ENCODE measurements at regions not wholly inside any gene's neighbourhood (a gene's known extent, or its start where the extent isn't known, plus 50 kb on each side); places are given as distances from the start of the nearest gene placed in this dataset.
"Not testable (repeated sequence)": the region's sequence is repeated elsewhere in the genome, so short reads cannot be mapped to it uniquely, and the experiment has no call there.

DNA sequence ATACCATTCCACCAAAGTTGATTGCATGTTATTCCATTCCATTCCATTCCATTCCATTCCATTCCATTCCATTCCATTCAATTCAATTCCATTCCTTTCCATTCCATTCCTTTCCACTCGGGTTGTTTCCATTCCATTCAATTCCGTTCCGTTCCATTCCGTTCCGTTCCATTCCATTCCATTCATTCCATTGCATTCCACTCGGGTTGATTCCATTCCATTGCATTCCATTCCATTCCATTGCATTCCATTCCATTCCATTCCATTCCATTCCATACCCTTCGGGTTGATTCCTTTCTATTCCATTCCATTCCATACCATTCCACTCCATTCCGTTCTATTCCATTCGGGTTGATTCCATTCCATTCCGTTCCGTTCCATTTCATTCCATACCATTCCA is 166.9 kb downstream of the CWH43 start:
- not testable (repeated sequence) for H4K8ac ChIP-seq (ENCODE audit: low read depth, low read length)
- WGBS (ENCODE audit: extremely low coverage, insufficient coverage, insufficient read length) = 100% methylated on average over 3 of the region's 11 CpGs

DNA sequence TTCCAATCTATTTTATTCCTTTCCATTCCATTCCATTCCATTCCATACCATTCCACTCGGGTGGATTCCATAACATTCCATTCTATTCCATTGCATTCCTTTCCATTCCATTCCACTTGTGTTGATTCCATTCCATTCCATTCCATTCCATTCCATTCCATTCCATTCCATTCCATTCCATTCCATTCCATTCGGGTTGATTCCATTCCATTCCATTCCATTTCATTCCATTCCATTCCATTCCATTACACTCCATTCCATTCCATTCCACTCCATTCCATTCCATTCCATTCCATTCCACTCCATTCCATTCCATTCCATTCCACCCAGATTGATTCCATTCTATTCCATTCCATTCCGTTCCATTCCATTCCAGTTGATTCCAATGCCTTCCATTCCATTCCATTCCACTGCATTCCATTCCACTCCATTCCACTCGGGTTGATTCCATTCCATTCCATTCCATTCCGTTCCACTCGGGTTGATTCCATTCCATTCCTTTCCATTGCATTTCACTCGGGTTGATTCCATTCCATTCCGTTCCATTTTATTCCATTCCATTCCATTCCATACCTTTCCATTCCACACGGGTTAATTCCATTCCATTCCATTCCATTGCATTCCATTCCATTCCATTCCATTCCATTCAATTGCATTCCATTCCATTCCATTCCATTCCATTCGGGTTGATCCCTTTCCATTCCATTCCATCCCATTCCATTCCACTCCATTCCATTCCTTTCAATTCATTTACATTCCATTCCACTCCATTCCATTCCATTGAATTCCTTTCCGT is 168.4 kb downstream of the CWH43 start:
- not testable (repeated sequence) for H3K27me3 ChIP-seq (ENCODE audit: insufficient read depth, low read length); H3K36me3 ChIP-seq (ENCODE audit: control insufficient read depth in 1 of 2, insufficient read depth in 2 of 2, low read length in 2 of 2); H3K79me2 ChIP-seq (ENCODE audit: control insufficient read depth, insufficient read depth, low read length, poor library complexity); H3K9ac ChIP-seq (ENCODE audit: low read length); H3K23ac ChIP-seq (ENCODE audit: low read length); H4K8ac ChIP-seq (ENCODE audit: low read depth, low read length); H3K4me3 ChIP-seq (ENCODE audit: low read depth, low read length); H2AK5ac ChIP-seq (ENCODE audit: low read length); H2BK5ac ChIP-seq (ENCODE audit: low read depth, low read length, poor library complexity); H3K4me2 ChIP-seq (ENCODE audit: low read length); H3K27ac ChIP-seq (ENCODE audit: low read depth, low read length); H2BK12ac ChIP-seq (ENCODE audit: low read length); H3K18ac ChIP-seq (ENCODE audit: low read length); H3K4ac ChIP-seq (ENCODE audit: low read depth, low read length); H3K9me3 ChIP-seq (ENCODE audit: insufficient read depth, low read depth, low read length); H2BK120ac ChIP-seq (ENCODE audit: insufficient read depth, low read length, poor library complexity); H3K4me1 ChIP-seq (ENCODE audit: control insufficient read depth in 1 of 2, insufficient read depth in 2 of 2, low read length in 2 of 2); H3K79me1 ChIP-seq (ENCODE audit: low read length); H2AFZ ChIP-seq (ENCODE audit: insufficient read depth, low read length, poor library complexity); H3K14ac ChIP-seq (ENCODE audit: low read length); H4K91ac ChIP-seq (ENCODE audit: low read depth, low read length); H4K12ac ChIP-seq (ENCODE audit: low read depth, low read length)
- 100% methylated on average over 3 of the region's 11 CpGs for WGBS (ENCODE audit: extremely low coverage, insufficient coverage, insufficient read length)
- DNase-seq = peak; percentile 37 to 61

More for the DNA sequence above, 166.9 kb downstream of the CWH43 start:
- not testable (repeated sequence) for H2BK5ac ChIP-seq (ENCODE audit: low read depth, low read length, poor library complexity); H4K12ac ChIP-seq (ENCODE audit: low read depth, low read length); H3K9ac ChIP-seq (ENCODE audit: low read length); H3K4ac ChIP-seq (ENCODE audit: low read depth, low read length); H3K23ac ChIP-seq (ENCODE audit: low read length); H4K91ac ChIP-seq (ENCODE audit: low read depth, low read length); DNase-seq; H3K4me1 ChIP-seq (ENCODE audit: control insufficient read depth in 1 of 2, insufficient read depth in 2 of 2, low read length in 2 of 2); H3K9me3 ChIP-seq (ENCODE audit: insufficient read depth, low read depth, low read length); H3K14ac ChIP-seq (ENCODE audit: low read length); H2BK12ac ChIP-seq (ENCODE audit: low read length); H3K27ac ChIP-seq (ENCODE audit: low read depth, low read length); H2AFZ ChIP-seq (ENCODE audit: insufficient read depth, low read length, poor library complexity); H2AK5ac ChIP-seq (ENCODE audit: low read length); H2BK120ac ChIP-seq (ENCODE audit: insufficient read depth, low read length, poor library complexity); H3K18ac ChIP-seq (ENCODE audit: low read length); H3K4me3 ChIP-seq (ENCODE audit: low read depth, low read length); H3K36me3 ChIP-seq (ENCODE audit: control insufficient read depth in 1 of 2, insufficient read depth in 2 of 2, low read length in 2 of 2); H3K4me2 ChIP-seq (ENCODE audit: low read length); H3K79me1 ChIP-seq (ENCODE audit: low read length); H3K27me3 ChIP-seq (ENCODE audit: insufficient read depth, low read length); H3K79me2 ChIP-seq (ENCODE audit: control insufficient read depth, insufficient read depth, low read length, poor library complexity)

DNA sequence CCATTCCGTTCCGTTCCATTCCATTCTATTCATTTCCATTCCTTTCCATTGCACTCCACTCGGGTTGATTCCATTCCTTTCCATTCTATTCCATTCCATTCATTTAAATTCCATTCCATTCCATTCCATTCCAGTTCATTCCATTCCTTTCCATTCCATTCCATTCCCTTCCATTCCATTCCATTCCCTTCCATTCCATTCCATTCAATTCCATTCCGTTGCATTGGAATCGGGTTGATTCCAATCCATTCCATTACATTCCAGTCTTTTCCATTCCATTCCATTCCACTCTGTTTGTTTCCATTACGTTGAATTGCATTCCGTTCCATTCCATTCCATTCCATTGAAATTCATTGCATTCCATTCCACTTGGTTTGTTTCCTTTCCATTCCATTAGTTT is 169.2 kb downstream of the CWH43 start:
- not testable (repeated sequence) for H2AK5ac ChIP-seq (ENCODE audit: low read length); H3K4me3 ChIP-seq (ENCODE audit: low read depth, low read length); H3K9me3 ChIP-seq (ENCODE audit: insufficient read depth, low read depth, low read length); H3K79me1 ChIP-seq (ENCODE audit: low read length); H3K4me2 ChIP-seq (ENCODE audit: low read length); H3K4ac ChIP-seq (ENCODE audit: low read depth, low read length); H4K8ac ChIP-seq (ENCODE audit: low read depth, low read length); H3K4me1 ChIP-seq (ENCODE audit: control insufficient read depth in 1 of 2, insufficient read depth in 2 of 2, low read length in 2 of 2); H2BK12ac ChIP-seq (ENCODE audit: low read length); H3K79me2 ChIP-seq (ENCODE audit: control insufficient read depth, insufficient read depth, low read length, poor library complexity); H3K23ac ChIP-seq (ENCODE audit: low read length); H2AFZ ChIP-seq (ENCODE audit: insufficient read depth, low read length, poor library complexity); H3K27me3 ChIP-seq (ENCODE audit: insufficient read depth, low read length); H3K18ac ChIP-seq (ENCODE audit: low read length); DNase-seq; H3K14ac ChIP-seq (ENCODE audit: low read length); H3K36me3 ChIP-seq (ENCODE audit: control insufficient read depth in 1 of 2, insufficient read depth in 2 of 2, low read length in 2 of 2); H2BK120ac ChIP-seq (ENCODE audit: insufficient read depth, low read length, poor library complexity); H4K91ac ChIP-seq (ENCODE audit: low read depth, low read length); H4K12ac ChIP-seq (ENCODE audit: low read depth, low read length); H3K9ac ChIP-seq (ENCODE audit: low read length); H2BK5ac ChIP-seq (ENCODE audit: low read depth, low read length, poor library complexity); H3K27ac ChIP-seq (ENCODE audit: low read depth, low read length)
- no CpG with 5 or more reads among the region's 7 CpGs for WGBS (ENCODE audit: extremely low coverage, insufficient coverage, insufficient read length)

DNA sequence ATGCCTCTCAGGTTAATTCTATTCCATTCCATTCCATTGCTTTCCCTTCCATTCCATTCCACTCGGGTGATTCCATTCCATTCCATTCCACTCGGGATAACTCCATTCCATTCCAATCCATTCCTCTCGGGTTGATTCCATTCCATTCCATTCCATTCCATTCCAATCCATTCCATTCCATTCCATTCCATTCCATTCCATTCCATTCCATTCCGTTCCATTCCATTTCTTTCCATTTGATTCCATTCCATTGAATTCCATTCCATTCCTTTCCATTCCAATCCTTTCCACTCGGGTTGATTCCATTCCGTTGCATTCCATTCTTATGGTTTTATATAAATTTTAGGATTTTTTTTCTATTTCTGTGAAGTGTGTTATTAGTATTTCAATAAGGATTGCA is 170.2 kb downstream of the CWH43 start:
- DNase-seq; H3K4me1 ChIP-seq (ENCODE audit: control insufficient read depth in 1 of 2, insufficient read depth in 2 of 2, low read length in 2 of 2); H3K9ac ChIP-seq (ENCODE audit: low read length); H3K18ac ChIP-seq (ENCODE audit: low read length); H3K79me2 ChIP-seq (ENCODE audit: control insufficient read depth, insufficient read depth, low read length, poor library complexity); H3K79me1 ChIP-seq (ENCODE audit: low read length); H3K36me3 ChIP-seq (ENCODE audit: control insufficient read depth in 1 of 2, insufficient read depth in 2 of 2, low read length in 2 of 2); H3K27ac ChIP-seq (ENCODE audit: low read depth, low read length); H2AK5ac ChIP-seq (ENCODE audit: low read length); H3K4ac ChIP-seq (ENCODE audit: low read depth, low read length); H2BK12ac ChIP-seq (ENCODE audit: low read length); H2BK120ac ChIP-seq (ENCODE audit: insufficient read depth, low read length, poor library complexity); H3K14ac ChIP-seq (ENCODE audit: low read length); H3K9me3 ChIP-seq (ENCODE audit: insufficient read depth, low read depth, low read length); H2BK5ac ChIP-seq (ENCODE audit: low read depth, low read length, poor library complexity); H2AFZ ChIP-seq (ENCODE audit: insufficient read depth, low read length, poor library complexity); H4K8ac ChIP-seq (ENCODE audit: low read depth, low read length); H3K4me2 ChIP-seq (ENCODE audit: low read length); H3K23ac ChIP-seq (ENCODE audit: low read length); H4K12ac ChIP-seq (ENCODE audit: low read depth, low read length); H3K27me3 ChIP-seq (ENCODE audit: insufficient read depth, low read length); H4K91ac ChIP-seq (ENCODE audit: low read depth, low read length); H3K4me3 ChIP-seq (ENCODE audit: low read depth, low read length): not testable (repeated sequence)
- WGBS (ENCODE audit: extremely low coverage, insufficient coverage, insufficient read length) = 100% methylated on average over 1 of the region's 6 CpGs

All from trophoblast cell (in vitro differentiated cells and primary cell).